B cell (primary cell): ENCODE measurements at regions not wholly inside any gene's neighbourhood (a gene's known extent, or its start where the extent isn't known, plus 50 kb on each side); places are given as distances from the start of the nearest gene placed in this dataset.

Experiments used
- CTCF ChIP-seq: fragments of 200-600 bp; IDR thresholded peaks from one replicate; pipeline ENCODE4 v1.8.0; 2022; ENCODE audit warnings: antibody characterized with exemption, mild to moderate bottlenecking
- EZH2 ChIP-seq: IDR thresholded peaks from 2 replicates; pipeline ENCODE4 v1.6.1; 2012; ENCODE audit warnings: borderline replicate concordance, low read depth, mild to moderate bottlenecking, moderate library complexity, low read length; ENCODE audit not compliant: insufficient read depth, poor library complexity, severe bottlenecking

GRCh38 chr17:77838748-77839697, 119.5 kb upstream of the TNRC6C start:
- TF ChIP-seq CTCF (no peak), EZH2 (no peak)
